HG03432 (cell line): ENCODE measurements at regions not wholly inside any gene's neighbourhood (a gene's known extent, or its start where the extent isn't known, plus 50 kb on each side); places are given as distances from the start of the nearest gene placed in this dataset.

Experiments
- ATAC-seq: cut with Tn5 transposase; IDR thresholded peaks from one replicate; pipeline ENCODE4 v1.9.1; 2021; ENCODE audit warnings: mild to moderate bottlenecking, moderate library complexity; ENCODE audit not compliant: unreplicated experiment

- ATAC-seq, result no peak
These were observed 207.5 kb upstream of the ADAMTS9 start for GRCh38 chr3:64895106-64895990.

- ATAC-seq, result no peak
These were observed 206.2 kb upstream of the ADAMTS9 start for GRCh38 chr3:64894006-64894405.

GRCh38 chr3:64892671-64893309 is 205.0 kb upstream of the ADAMTS9 start:
- ATAC-seq, result no peak

- no peak for ATAC-seq
These were observed 203.2 kb upstream of the ADAMTS9 start for GRCh38 chr3:64891021-64891420.

- no peak for ATAC-seq
These were observed 202.7 kb upstream of the ADAMTS9 start for GRCh38 chr3:64890466-64890865.

GRCh38 chr3:64890006-64890405 is 202.2 kb upstream of the ADAMTS9 start:
- ATAC-seq, result no peak

GRCh38 chr3:64888840-64889392 is 201.1 kb upstream of the ADAMTS9 start:
- ATAC-seq, result no peak

GRCh38 chr3:64888165-64888564 is 200.4 kb upstream of the ADAMTS9 start:
- ATAC-seq, result no peak

- no peak for ATAC-seq
These were observed 197.3 kb upstream of the ADAMTS9 start for GRCh38 chr3:64885055-64885454.

GRCh38 chr3:64884536-64884935 is 196.7 kb upstream of the ADAMTS9 start:
- ATAC-seq, result no peak

GRCh38 chr3:64880916-64881315 is 193.1 kb upstream of the ADAMTS9 start:
- no peak for ATAC-seq

- no peak for ATAC-seq
These were observed 190.6 kb upstream of the ADAMTS9 start for GRCh38 chr3:64878362-64878761.

GRCh38 chr3:64873400-64873799 is 185.6 kb upstream of the ADAMTS9 start:
- no peak for ATAC-seq

- ATAC-seq, result no peak
These were observed 184.5 kb upstream of the ADAMTS9 start for GRCh38 chr3:64872345-64872744.

GRCh38 chr3:64871834-64872249 is 184.0 kb upstream of the ADAMTS9 start:
- no peak for ATAC-seq

GRCh38 chr3:64870876-64871646 is 183.3 kb upstream of the ADAMTS9 start:
- no peak for ATAC-seq

GRCh38 chr3:64867224-64867623 is 179.4 kb upstream of the ADAMTS9 start:
- no peak for ATAC-seq

- ATAC-seq, result no peak
These were observed 178.2 kb upstream of the ADAMTS9 start for GRCh38 chr3:64865839-64866570.

GRCh38 chr3:64863226-64864212 is 175.7 kb upstream of the ADAMTS9 start:
- ATAC-seq, result no peak
